ENCODE measurements at regions not wholly inside any gene's neighbourhood (a gene's known extent, or its start where the extent isn't known, plus 50 kb on each side); places are given as distances from the start of the nearest gene placed in this dataset.

DNA sequence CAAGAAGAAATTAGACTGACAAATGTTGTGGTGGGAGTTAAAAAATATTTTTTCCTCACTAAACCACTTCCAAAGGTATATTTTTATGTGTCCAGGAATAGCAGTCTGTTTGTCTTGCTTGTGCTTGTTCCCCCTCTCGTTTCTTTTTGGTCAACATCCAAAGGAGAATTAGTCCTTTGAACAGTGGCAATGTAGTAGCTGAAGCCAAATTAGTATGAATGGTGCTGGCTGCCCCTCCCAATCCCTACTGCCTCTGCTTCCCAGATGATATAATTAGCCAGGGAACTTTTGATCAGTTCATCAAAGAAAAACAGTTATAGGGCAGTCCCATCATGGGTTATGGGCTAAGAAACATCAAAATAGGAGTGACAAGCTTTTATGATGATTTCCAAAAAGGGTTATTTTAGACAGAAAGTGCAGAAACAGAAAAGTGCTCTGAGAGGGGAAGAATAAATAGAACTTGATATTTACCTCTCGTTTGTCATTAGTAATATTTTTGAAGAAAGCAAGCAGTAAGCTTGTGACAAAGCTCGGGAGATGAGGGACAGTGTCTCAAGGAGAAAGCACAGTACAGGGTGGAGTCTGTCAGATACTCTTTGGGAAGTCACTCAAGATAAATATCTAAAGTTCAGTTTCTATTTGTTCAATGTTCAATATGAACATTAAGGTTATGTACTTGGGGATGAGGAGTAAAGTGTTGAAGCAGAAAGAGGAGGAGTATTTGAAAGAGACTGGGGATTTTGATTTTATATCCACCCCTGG, 239.1 kb downstream of the HLX start:
- TF ChIP-seq POLR2A (IDR thresholded peaks at IDR 0.05) (no peak), POLR2AphosphoS5 (IDR thresholded peaks at IDR 0.05) (no peak)
- TF ChIP-seq, protein P1, sequence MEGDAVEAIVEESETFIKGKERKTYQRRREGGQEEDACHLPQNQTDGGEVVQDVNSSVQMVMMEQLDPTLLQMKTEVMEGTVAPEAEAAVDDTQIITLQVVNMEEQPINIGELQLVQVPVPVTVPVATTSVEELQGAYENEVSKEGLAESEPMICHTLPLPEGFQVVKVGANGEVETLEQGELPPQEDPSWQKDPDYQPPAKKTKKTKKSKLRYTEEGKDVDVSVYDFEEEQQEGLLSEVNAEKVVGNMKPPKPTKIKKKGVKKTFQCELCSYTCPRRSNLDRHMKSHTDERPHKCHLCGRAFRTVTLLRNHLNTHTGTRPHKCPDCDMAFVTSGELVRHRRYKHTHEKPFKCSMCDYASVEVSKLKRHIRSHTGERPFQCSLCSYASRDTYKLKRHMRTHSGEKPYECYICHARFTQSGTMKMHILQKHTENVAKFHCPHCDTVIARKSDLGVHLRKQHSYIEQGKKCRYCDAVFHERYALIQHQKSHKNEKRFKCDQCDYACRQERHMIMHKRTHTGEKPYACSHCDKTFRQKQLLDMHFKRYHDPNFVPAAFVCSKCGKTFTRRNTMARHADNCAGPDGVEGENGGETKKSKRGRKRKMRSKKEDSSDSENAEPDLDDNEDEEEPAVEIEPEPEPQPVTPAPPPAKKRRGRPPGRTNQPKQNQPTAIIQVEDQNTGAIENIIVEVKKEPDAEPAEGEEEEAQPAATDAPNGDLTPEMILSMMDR (IDR thresholded peaks at IDR 0.05), result no peak

All from upper lobe of left lung (tissue), 4 donors.